ENCODE measurements at regions not wholly inside any gene's neighbourhood (a gene's known extent, or its start where the extent isn't known, plus 50 kb on each side); places are given as distances from the start of the nearest gene placed in this dataset.

DNA sequence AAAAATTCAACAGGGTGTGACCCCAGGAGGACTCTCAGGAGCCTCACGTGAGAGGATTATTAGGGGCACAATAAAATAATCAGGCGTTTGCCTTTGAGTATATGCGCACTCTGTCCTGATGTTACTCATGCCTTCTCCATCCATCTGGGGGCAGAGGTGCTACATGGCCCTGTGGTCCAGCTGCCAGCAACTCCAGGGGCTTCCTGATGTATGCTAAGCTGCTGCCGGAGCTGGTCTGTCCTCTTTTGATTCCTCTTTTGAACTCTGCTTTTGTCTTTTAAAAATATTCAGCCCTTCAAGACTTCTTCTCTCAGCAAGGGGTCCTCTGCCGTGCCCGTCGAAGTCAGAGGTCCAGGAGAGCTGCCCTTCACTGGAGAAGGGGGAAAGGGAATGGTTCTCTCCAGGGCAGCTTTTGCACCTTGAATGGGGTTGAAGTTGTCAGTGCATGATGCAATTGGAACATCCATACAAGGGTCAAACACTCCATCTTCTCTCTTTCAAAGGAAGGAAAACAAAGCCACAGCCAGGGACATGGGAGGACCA is 431.4 kb downstream of the SHISA9 start:
- TF ChIP-seq CTCF (IDR thresholded peaks at IDR 0.05; ENCODE audit: poor library complexity) = no peak
- no peak for TF ChIP-seq EZH2 (IDR thresholded peaks at IDR 0.05; ENCODE audit: borderline replicate concordance)
- TF ChIP-seq EZH2phosphoT487 (IDR thresholded peaks at IDR 0.05; ENCODE audit: low read depth, severe bottlenecking, unreplicated experiment) = no peak

Data from hepatocyte (in vitro differentiated cells).